GM10248 (cell line): ENCODE measurements at regions not wholly inside any gene's neighbourhood (a gene's known extent, or its start where the extent isn't known, plus 50 kb on each side); places are given as distances from the start of the nearest gene placed in this dataset.

Source experiments
- CTCF ChIA-PET: fragments of 300-600 bp; sonication (Branson Sonifier 250); formaldehyde crosslinking; extraction: SDS; loops from one replicate; lab custom pipeline; 2021; ENCODE audit warnings: antibody characterized with exemption; lab: Yijun Ruan, JAX
- POLR2A ChIA-PET: fragments of 350-650 bp; sonication (Branson Sonifier 250); formaldehyde crosslinking; extraction: SDS; loops from one replicate; lab custom pipeline; 2020; ENCODE audit warnings: antibody characterized with exemption; lab: Yijun Ruan, JAX
- DNase-seq: peaks from one replicate; pipeline ENCODE4 v3.0.0; 2012; ENCODE audit errors: extremely low spot score
- CTCF ChIP-seq: IDR thresholded peaks from 2 replicates; pipeline ENCODE4 v1.5.1; 2012; ENCODE audit warnings: mild to moderate bottlenecking, low read depth; ENCODE audit errors: extremely low read depth, missing control alignments, control extremely low read depth

GRCh38 chr20:48186915-48187314 is 401.6 kb upstream of the SULF2 start:
- no peak for DNase-seq
- ChIA-PET CTCF (no interaction called here), POLR2A (no interaction called here)
- TF ChIP-seq CTCF, result no peak

GRCh38 chr20:48186447-48186846 is 401.2 kb upstream of the SULF2 start:
- no peak for DNase-seq
- CTCF ChIA-PET, result no interaction called here
- no peak for TF ChIP-seq CTCF
- POLR2A ChIA-PET, result no interaction called here

GRCh38 chr20:48184229-48184628 is 398.9 kb upstream of the SULF2 start:
- no peak for DNase-seq
- POLR2A ChIA-PET, result no interaction called here
- CTCF ChIA-PET, result interaction anchor here (1.1 kb wide), 2 partner anchors 113 to 436 kb away, joined by 3 read pairs; no protein-coding TSS in a partner anchor
- no peak for TF ChIP-seq CTCF

- POLR2A ChIA-PET, result no interaction called here
- no peak for DNase-seq
- CTCF ChIA-PET, result interaction anchor here (1.7 kb wide), 1 partner anchor 439 kb away, joined by 4 read pairs; no protein-coding TSS in a partner anchor
- TF ChIP-seq CTCF, result no peak
Measured at GRCh38 chr20:48181261-48181935, 396.1 kb upstream of the SULF2 start.

- no peak for TF ChIP-seq CTCF
- ChIA-PET POLR2A (no interaction called here), CTCF (no interaction called here)
- DNase-seq, result no peak
Measured at GRCh38 chr20:48180618-48181017, 395.3 kb upstream of the SULF2 start.

- ChIA-PET CTCF (no interaction called here), POLR2A (no interaction called here)
- TF ChIP-seq CTCF, result no peak
- no peak for DNase-seq
Measured at GRCh38 chr20:48180024-48180423, 394.7 kb upstream of the SULF2 start.
